ENCODE measurements at regions not wholly inside any gene's neighbourhood (a gene's known extent, or its start where the extent isn't known, plus 50 kb on each side); places are given as distances from the start of the nearest gene placed in this dataset.
A peak's percentile ranks its signal among the peaks of the same experiment; 100 is the strongest.

DNA sequence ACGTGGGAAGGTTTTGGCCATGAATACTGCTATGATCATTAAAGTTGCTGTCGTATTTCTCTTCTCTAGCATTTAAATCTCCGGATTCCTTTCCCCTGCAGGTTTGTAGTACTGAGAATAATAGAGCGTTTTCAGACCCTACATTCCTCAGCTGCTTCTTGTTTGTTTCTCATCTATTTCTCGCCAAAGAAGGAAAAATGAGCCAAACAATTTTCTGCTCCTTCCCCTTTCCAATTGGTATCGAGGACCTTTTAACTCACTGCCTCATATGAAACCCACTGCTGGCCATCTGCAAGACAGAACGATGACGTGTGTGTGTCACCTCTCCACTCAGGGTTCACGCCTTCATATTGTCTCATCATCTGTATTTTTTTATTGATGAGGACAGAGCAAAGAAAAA lies 689.4 kb upstream of the WWC1 start:
- TF ChIP-seq, protein P1, sequence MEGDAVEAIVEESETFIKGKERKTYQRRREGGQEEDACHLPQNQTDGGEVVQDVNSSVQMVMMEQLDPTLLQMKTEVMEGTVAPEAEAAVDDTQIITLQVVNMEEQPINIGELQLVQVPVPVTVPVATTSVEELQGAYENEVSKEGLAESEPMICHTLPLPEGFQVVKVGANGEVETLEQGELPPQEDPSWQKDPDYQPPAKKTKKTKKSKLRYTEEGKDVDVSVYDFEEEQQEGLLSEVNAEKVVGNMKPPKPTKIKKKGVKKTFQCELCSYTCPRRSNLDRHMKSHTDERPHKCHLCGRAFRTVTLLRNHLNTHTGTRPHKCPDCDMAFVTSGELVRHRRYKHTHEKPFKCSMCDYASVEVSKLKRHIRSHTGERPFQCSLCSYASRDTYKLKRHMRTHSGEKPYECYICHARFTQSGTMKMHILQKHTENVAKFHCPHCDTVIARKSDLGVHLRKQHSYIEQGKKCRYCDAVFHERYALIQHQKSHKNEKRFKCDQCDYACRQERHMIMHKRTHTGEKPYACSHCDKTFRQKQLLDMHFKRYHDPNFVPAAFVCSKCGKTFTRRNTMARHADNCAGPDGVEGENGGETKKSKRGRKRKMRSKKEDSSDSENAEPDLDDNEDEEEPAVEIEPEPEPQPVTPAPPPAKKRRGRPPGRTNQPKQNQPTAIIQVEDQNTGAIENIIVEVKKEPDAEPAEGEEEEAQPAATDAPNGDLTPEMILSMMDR (IDR thresholded peaks at IDR 0.05; ENCODE audit: poor library complexity, severe bottlenecking): no peak
- no peak overlapping the region for H3K4me3 ChIP-seq (ENCODE audit: severe bottlenecking)
- H3K9me3 ChIP-seq (ENCODE audit: severe bottlenecking): no peaks in the 10 kb centered on the region
- DNase-seq (ENCODE audit: low spot score) (no peak), ATAC-seq (ENCODE audit: low read depth) (no peak)
- H3K4me1 ChIP-seq (ENCODE audit: insufficient read depth, poor library complexity, severe bottlenecking): no peaks in the 10 kb centered on the region
- H3K27me3 ChIP-seq (ENCODE audit: insufficient read depth, poor library complexity, severe bottlenecking): no peaks in the 10 kb centered on the region
- H3K27ac ChIP-seq (ENCODE audit: poor library complexity, severe bottlenecking): no peak overlapping the region
- H3K36me3 ChIP-seq (ENCODE audit: low read depth): no peaks in the 10 kb centered on the region

DNA sequence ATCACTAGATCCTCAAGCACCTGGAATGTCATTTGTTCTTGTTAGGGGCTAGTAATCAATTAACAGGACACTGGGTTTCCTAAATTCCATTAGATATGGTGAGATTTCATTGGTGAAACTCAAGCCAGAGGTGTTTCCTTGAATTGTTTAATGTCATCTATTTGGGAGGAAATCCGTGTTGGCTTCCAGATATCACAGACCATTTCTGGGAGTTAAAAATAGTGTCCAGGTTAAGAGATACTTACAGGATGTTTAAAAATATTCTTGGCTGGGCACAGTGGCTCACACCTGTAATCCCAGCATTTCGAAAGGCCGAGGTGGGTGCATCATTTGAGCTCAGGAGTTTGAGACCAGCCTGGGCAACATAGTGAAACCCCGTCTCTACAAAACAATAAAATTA lies 688.3 kb upstream of the WWC1 start:
- H3K27ac ChIP-seq (ENCODE audit: poor library complexity, severe bottlenecking): no peak overlapping the region
- TF ChIP-seq, protein P1 (IDR thresholded peaks at IDR 0.05; ENCODE audit: poor library complexity, severe bottlenecking): no peak
- ATAC-seq (ENCODE audit: low read depth): no peak

DNA sequence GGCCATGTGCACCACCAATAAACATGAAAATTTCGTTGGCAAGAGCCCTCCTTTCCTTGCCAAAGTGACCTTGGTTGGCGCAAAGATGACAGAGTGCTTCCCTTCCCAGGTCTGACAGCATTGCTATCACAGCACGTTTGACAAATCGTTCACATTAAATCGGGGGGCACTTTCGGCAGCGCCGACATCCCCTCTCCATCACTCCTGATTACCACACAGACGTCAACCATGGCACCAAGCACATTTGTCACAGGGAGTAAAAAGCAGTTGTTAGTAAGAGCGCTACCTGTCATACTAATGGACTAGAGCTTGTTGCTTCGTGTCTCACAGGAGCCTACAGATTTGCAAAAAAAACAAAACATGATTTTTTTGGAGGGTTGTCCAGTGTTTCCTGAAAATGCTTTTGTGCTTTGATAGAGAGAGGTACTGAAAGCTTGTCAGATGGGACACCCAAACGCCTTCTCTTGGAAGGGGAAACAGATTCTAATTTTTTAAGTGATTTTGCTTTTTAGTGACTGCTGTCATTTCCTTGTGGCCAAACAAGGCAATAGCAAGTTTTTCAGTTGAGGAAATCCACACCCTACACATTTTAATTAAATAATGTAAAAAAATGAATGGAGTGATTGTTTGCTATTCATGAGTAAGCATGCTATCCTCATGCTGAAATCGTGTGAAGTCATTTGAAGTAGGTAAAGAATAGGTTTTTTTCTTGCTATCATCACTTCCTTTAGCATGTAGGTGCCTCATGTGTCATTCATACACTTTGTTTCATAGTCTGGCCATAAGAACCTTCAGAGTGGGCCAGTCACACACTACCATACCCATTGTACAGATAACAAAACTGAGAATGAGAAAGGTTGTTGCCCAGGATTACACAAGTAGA lies 682.8 kb upstream of the WWC1 start:
- TF ChIP-seq, protein P1 (IDR thresholded peaks at IDR 0.05; ENCODE audit: poor library complexity, severe bottlenecking): peak; percentile 8
- ATAC-seq (ENCODE audit: low read depth) (peak; percentile 62), DNase-seq (ENCODE audit: low spot score) (no peak)
- H3K27me3 ChIP-seq (ENCODE audit: insufficient read depth, poor library complexity, severe bottlenecking): no peaks in the 10 kb centered on the region
- H3K4me3 ChIP-seq (ENCODE audit: severe bottlenecking): no peak overlapping the region
- H3K4me1 ChIP-seq (ENCODE audit: insufficient read depth, poor library complexity, severe bottlenecking): no peaks in the 10 kb centered on the region
- no peaks in the 10 kb centered on the region for H3K36me3 ChIP-seq (ENCODE audit: low read depth)
- no peaks in the 10 kb centered on the region for H3K9me3 ChIP-seq (ENCODE audit: severe bottlenecking)
- H3K27ac ChIP-seq (ENCODE audit: poor library complexity, severe bottlenecking): no peak overlapping the region

More for the DNA sequence above, 688.3 kb upstream of the WWC1 start:
- DNase-seq (ENCODE audit: low spot score): no peak
- Histone ChIP-seq H3K4me3 (ENCODE audit: severe bottlenecking) (no peak overlapping the region), H3K9me3 (ENCODE audit: severe bottlenecking) (no peaks in the 10 kb centered on the region), H3K27me3 (ENCODE audit: insufficient read depth, poor library complexity, severe bottlenecking) (no peaks in the 10 kb centered on the region), H3K36me3 (ENCODE audit: low read depth) (no peaks in the 10 kb centered on the region), H3K4me1 (ENCODE audit: insufficient read depth, poor library complexity, severe bottlenecking) (no peaks in the 10 kb centered on the region)

DNA sequence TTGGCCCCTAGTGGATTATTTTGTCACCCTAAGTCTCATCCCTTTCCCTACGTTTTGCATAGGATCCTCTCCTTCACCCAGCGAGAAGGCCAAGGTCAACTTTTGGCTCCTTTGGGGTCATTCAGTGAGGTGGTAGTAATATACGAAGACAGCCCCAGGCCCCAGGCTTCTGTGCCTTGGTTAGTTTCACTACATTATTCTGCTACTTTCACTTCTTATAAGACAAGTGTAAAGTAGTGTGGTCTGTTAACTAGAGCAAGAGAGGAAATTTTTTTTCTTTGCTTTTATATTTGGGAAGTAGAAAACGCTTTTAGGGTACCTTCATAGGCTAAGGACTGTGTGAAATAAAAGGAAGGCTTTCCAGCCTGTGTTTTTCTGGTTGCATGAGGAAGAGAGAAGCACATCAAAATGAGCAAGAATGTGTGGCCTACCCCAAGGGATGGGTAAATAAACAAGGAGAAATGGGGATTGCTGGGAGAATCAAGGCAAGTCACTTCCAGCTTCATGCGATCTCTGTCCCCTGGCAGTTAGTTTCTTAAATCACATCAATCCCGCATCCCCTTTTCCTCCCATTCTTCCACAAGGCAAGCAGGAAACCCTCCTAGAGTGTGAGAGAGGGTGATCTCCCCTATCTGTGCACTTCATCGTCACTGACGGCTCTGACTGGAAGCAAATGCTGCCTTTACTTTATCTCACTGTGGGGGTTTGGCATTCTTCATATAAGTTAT lies 677.0 kb upstream of the WWC1 start:
- TF ChIP-seq, protein P1 (IDR thresholded peaks at IDR 0.05; ENCODE audit: poor library complexity, severe bottlenecking): no peak
- no peaks in the 10 kb centered on the region for H3K36me3 ChIP-seq (ENCODE audit: low read depth)
- ATAC-seq (ENCODE audit: low read depth) (no peak), DNase-seq (ENCODE audit: low spot score) (no peak)
- no peak overlapping the region for H3K27ac ChIP-seq (ENCODE audit: poor library complexity, severe bottlenecking)
- no peak overlapping the region for H3K4me3 ChIP-seq (ENCODE audit: severe bottlenecking)
- no peaks in the 10 kb centered on the region for H3K4me1 ChIP-seq (ENCODE audit: insufficient read depth, poor library complexity, severe bottlenecking)
- H3K9me3 ChIP-seq (ENCODE audit: severe bottlenecking): no peaks in the 10 kb centered on the region
- H3K27me3 ChIP-seq (ENCODE audit: insufficient read depth, poor library complexity, severe bottlenecking): no peaks in the 10 kb centered on the region
